GM19023 (cell line): ENCODE measurements at regions not wholly inside any gene's neighbourhood (a gene's known extent, or its start where the extent isn't known, plus 50 kb on each side); places are given as distances from the start of the nearest gene placed in this dataset.
A peak's percentile ranks its signal among the peaks of the same experiment; 100 is the strongest.

Source experiments
- ATAC-seq: cut with Tn5 transposase; IDR thresholded peaks from one replicate; pipeline ENCODE4 v1.9.1; 2021; ENCODE audit warnings: mild to moderate bottlenecking, moderate library complexity; ENCODE audit not compliant: unreplicated experiment

DNA sequence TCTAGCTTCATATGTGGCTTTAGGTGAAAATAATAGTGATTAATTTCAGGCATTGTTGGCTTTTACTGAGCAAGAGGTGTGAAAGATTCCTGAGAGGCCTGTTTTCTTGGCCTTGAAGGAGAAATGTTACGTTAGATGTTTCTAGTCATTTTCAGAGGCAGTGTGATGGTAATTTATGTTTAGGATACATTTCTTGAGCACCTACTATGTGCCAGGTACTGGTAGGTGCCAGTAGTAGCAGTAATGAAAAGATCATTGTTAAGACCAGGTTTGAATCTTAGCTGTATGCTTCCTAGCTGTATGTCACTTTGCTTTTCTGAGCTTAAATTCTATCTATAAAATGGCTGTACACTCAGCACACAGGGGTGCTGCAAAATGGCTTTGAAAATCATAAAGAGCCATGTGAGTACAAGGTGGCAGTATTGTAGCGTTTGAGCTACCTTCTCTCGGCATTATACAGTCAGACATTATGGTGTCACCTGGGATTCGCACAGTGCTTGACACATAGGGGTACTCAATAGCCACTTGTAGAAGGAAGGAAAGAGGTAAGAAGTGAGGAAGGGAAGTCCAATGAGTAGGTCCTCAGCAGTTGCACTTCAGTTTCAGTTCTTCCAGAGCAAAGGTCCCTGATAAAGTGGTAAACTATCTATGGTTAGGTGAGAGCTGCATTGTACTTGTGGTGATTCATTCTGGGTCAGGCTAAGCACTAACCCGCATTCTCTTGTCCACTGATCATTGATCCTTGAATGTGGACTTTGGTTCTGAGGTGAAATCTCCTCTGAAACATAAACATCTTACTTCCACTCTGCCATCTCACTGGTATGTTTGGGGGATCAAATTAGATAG lies 166.5 kb upstream of the NR3C1 start:
- no peak for ATAC-seq

DNA sequence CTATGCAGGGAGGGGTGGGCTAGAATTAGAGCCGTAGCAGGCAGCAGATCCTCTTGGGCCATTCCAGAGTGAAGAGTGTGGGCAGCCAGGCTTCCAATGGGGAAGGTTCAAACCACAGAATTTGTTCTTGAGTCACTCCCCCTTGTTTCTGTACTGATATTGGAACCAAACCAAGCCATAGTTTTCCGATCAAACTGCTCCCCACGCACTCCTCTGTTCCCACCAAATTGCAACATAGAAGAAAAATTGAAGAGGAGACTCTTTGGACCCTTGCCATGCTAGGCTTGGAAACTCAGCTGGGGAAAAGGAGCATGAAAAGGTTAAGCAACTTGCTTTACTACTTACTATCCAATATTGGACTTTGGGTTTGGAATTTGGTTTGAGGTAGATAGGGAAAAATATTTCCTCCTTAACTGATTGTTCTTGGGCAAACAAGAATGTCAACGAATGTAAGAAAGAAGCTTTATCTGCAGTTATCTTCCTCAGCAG lies 165.8 kb upstream of the NR3C1 start:
- no peak for ATAC-seq

DNA sequence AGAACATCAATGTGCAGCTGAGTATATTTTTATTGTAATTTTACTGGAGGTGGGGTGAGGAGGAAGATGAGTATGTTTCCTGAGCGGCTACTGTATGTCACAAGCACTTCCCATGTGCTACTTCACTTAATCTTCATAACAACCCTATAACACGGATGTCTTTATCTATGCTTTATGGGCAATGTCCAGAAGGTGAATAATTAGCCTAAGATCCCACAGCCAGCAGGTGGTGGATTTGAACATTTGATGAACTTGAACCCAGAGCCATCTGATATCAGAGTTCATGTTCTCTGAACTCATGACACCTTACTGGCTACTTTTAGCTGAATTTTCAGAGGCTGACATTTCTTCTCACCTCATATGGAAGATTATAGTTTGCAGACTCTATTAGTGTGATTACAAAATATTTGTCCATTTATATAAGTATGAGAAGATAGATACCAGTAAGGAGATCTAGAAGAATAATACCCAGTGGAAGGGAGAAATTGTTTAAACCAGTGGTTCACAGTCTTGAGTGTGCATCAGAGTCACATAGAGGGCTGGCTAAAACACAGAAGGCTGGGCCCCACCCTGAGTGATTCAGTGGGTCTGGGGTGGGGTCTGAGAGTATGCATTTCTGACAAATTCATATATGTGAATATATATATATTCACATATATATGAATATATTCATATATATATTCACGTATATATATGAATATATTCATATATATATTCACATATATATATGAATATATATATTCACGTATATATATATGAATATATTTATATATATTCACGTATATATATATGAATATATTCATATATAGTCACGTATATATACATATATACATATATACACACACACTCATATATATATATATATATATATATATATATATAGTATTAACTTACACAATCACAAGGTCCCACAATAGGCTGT lies 164.4 kb upstream of the NR3C1 start:
- ATAC-seq: no peak

DNA sequence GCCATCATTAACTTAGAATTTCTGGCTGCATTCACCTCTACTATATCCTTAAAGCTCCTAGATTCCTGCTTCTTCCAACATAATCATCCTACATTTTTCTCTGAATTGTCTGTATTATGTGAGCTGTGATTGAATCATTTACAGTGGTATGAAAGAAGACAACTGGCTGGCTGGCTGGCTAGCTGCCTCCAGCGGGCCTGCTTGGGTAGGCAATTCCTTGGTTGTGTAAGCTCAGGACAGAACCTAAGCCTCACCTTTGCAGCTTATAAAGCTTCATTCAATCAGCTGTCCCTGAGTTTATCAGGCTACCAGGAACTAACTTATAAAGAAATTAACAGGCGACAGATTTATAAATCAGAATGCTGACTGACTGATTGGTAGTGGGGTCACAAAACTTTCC lies 162.7 kb upstream of the NR3C1 start:
- no peak for ATAC-seq

DNA sequence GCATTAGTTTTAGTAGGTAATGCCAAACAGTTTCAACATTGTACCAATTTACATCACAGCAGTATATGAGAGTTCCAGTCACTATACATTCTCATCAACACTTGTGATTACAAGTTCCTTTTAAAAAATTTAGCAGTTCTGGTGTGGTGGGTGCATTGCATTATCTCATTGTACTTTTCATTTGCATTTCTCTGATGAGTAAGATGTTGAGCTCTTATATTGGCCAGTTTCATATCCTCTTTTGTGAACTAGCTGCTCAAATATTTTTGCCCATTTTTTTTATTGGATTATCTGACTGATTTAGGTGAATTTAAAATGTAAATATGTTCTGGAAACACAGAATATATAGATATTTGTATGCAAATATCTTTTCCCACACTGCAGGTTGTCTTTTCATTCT lies 160.9 kb upstream of the NR3C1 start:
- ATAC-seq: peak; percentile 92

DNA sequence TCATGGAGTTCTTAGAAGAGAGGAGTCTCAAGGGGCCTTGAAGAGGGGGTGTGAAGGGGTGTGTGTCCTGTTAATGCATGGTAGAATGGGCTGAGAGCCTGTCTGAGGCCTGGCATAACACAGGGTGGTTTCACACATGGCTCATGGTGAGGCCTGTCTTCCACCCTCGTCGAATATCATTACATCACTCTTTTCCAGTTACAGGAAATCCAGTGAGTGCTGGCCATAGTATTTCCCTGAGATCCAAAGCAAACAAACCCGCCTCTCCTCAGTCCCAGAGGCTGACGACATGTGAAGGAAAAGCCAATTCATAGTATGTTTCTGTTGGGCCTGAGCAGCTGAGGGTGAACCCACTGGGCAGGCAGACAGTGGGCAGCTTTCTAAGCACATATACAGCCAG lies 159.4 kb upstream of the NR3C1 start:
- ATAC-seq: no peak

DNA sequence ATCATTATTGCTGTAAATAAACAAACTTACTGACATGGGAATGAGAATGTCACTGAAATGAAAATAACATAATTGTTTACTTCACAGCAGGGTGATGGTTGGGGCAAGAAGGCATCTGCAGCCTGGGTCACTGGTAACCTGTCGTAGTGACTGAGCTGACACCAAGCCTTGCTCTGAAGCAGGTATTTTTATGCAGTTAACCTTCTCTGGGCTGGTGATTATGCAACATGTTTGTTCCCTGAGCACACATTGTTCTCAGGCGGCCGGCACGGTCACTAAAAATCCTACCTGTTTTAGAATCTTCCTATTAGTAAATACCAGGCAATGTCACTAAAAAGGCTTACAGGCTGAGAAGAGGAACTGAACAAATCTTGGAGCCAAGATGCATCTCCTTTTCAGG lies 157.7 kb upstream of the NR3C1 start:
- ATAC-seq: no peak

DNA sequence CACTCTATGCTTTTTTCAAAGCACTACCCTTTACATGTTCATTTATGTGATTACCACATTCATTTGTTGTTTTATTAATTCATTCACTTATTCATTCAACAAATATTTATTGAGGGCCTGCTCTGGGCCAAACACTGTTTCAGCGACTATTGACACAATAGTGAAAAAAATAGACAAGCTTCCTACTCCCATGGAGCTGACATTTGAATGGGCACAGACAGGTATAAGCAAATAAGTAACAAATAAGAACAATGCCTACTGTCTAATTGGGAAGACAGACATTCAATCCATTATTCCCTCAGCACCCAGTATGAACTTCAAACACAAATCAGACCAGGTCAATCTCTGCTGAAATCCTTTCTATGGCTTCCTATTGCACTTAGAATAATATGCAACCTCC lies 156.9 kb upstream of the NR3C1 start:
- no peak for ATAC-seq

DNA sequence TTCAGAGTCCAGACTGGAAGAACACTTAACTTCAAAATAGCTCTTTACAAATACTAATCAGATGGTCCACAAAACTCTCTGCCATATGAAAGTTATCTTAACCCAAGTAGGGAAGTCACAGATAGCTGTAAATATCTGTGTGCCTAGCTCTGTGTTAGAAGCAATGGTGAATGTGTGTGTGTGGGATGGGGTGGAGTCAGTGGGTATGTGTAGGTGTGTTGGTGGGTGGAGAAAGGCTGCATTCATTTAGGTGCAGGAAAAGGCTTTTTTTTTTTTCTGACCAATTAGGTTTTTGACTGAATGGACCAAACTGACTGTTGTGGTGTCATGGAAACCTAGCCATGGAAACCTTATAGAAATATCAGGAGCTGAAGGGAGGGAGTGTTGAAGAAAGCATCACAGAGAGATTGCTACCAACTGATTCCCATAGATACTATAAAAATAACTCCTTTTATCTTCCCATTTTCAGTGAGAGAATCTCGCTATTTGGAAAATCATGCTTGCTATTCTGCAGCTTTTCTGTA lies 156.2 kb upstream of the NR3C1 start:
- no peak for ATAC-seq

DNA sequence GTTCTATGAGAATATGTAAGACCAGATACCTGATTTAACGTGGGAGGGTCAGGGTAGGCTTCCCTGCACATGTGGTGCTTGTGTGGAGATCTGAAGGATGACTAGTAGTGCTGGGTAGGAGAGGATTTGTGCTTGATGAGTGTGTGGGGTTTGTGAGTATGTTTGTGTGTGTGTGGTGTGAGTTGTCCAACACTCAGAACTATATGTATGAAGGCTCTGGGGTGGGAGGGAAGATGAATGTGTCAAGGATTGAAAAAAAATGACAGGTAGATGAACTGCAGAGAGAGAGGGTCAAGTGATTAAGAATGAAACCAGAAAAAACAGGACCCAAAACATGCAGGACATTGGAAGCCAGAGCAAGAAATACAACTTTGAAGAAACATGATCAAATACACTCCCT lies 154.6 kb upstream of the NR3C1 start:
- ATAC-seq: no peak

DNA sequence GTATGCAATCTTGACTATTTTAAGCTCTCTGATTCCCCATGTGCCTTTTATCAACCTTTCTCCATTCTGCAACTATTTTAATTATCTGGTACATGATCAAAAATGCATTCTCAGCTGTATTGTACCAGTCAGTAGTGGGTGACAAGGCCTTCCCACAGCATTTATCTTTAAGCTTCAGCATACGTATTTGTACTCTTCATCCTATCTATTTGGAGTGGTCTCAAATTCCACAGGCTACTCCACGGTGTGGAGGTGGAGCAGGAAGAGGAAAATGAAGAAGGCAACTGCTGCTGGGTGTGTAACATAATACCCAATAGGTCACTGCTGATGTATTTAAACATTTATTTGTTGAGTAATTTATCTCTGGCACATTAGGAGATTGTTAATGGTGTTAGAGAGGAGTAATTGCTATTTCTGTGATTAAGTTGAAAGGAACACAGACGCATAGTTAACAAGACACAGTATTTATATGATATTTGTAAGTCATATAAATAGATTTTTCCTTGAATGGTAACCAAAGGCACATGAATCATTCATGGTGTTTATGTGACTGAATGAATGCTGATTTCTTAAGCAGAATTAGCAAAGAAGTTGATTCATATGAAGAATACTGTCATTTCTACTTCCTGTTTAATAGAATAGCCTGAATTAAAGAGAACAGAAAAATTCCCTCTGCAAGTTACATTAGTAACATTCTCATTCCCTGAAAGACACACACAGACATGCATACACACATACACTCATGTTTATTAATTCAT lies 153.8 kb upstream of the NR3C1 start:
- ATAC-seq: no peak

DNA sequence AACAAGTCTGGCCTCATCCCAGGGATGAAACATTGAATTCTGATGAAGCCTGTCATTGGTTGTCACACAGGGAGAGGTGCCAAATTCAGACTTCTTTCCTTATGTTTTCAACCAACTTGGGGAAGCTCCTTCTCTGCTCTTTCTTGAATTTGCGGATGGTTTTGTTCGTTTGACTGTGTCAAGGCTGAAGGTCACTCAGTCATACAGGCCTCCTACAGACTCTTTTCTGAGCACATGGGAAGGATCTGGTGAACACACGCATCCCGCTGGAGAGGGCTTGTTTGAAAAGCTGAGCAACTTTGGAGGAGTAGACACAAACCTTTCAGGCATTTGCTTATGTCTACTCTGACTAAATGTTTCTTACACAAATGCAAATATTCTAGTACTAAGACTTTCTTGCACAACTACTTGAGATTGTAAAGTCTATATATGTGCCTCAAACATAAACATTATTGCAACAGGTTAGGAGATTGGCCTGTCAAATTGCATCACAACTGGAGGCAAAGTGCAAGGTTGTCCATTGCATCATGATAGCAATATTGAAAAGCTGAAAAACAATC lies 151.5 kb upstream of the NR3C1 start:
- no peak for ATAC-seq

DNA sequence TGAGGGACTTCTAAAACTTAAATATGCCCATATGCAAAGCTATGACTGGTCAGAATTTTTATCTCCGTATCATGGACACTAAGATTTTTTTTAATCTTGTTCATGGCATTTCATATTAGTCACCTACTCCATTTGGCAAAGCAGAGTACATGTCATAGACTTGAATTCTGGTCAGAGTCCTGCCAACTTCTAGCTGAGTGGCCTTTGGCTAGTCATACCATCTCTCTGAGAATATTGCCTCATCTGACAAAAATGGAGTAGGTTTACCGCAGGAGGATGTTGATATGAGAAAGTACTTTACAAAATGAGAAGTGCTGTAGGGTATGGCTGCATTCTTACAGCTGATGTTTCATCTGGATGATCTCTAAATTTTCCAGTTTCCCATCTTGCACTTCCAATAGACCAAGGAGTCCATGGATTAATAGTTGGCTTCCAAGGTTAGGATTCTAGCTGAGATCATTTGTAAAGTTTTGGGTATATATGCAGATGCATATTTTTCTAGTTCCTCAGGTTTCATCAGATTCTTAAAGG lies 150.8 kb upstream of the NR3C1 start:
- no peak for ATAC-seq

DNA sequence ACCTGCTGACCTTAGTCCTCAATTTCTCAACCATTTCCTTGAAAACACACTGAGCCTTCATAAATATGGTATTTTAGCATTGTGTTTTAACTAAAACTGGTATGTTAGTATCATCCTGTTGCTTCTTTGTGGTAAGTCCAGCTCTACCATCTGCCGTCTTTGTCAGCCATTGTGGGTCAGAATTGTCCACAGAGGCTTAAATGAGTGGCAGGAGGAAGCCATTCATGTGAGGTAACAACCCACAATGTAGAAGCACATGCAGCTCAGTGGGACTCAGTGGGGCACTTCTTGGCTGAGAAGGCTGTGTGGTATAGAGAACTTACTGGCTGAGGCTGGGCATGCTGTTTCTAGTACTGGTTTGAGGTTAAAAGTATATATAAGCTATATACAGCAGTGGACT lies 149.2 kb upstream of the NR3C1 start:
- ATAC-seq: no peak

DNA sequence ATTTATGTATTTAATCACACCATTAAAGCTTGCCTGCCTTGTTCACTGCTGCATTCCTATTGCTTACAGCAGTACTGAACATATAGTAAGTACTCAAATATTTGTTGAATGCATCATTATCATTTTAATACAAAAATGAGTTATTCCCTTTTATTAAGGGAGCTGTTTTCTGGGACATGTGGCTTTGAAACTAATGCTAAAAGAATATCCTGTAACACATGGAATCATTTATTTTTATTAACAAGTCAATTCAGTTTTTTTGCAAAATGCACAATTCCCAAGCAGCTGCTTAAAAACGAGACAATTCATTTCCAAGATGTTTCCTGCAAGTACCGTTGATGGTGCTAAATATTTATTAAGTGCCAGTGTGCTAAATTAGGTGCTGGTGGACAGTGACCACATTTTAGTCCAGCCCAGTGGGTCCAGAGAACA lies 148.3 kb upstream of the NR3C1 start:
- no peak for ATAC-seq

DNA sequence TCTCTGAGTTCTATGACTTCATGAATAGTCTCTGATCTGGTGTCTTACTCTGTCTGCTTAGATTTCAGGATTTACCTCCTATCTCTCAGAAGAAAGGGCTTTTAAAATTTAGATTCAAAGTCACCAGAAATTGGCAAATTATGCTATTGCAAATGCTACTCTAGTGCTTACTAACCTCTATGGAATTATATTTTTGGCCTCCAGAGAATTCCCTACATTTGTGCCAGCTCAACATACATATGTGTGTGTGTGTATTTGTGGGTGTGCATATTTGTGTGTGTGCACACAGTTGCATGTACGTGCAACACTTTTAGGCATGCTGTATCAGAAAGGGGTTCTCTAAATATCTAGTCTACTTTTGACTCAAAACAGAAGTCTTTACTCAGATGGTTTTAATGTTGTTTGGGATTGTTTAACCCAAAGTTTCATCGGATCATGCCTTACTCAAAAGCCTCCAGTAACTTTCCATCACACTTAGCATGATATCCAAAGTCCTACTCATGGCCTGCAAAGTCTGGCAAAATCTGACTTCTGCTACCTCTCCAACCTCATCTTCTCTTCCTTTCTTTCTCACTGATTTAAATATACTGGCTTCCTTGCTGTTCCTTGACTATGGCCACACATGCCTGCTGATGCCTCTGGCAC lies 147.6 kb upstream of the NR3C1 start:
- ATAC-seq: no peak

DNA sequence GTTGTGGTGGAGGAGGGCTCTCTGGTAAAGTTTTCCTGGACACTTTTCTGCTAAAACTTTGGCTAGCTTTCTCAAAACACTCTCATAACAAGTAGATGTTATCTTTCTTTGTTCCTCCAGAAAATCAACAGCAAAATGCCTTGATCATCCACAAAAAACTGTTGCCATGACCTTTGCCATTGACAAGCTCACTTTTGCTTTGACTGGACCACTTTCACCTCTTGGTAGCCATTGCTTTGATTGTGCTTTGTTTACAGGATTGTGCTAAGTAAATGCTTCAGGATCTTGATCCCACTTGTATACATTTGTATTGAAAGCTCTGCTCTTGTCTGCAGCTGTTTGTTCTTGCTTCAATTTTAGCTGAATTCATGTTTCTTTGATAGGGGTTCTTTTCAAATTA lies 143.9 kb upstream of the NR3C1 start:
- no peak for ATAC-seq

DNA sequence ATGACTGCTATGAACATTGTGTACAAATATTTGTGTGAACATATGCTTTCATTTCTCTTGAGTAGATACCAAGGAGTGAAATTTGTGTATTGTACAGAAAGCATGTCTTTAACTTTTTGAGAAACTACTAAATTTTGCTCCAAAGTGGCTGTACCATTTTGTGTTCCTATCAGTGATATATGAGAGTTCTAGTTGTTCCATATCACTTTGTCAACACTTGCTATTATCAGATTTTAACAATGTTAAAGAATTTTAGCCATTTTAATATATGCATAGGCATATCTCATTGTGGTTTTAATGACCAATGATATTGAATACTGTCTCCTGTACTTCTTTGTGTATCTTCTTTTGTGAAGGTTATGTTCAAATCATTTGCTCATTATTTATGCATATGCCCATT lies 142.9 kb upstream of the NR3C1 start:
- ATAC-seq: no peak

DNA sequence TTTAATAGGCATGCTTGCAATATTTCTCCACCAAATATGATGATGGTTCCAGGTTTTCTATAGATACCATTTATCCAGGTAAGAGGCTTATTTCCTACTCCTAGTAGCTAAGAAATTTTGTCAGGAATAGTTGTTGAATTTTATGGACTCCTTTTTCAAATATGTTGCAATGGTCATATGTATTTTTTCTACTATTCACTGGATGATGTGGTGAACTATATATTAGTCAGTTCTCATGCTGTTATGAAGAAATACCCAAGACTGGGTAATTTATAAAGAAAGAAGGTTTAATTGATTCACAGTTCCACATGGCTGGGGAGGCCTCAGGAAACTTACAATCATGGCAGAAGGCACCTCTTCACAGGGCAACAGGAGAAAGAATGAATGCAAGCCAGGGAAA lies 141.1 kb upstream of the NR3C1 start:
- ATAC-seq: no peak
